HepG2 (cell line): ENCODE measurements at regions not wholly inside any gene's neighbourhood (a gene's known extent, or its start where the extent isn't known, plus 50 kb on each side); places are given as distances from the start of the nearest gene placed in this dataset.

Source experiments
- ATAC-seq: fragments of 200-7000 bp; cut with Tn5 transposase; 3 replicates; pipeline ENCODE4 v1.9.1; 2020; ENCODE audit warnings: mild to moderate bottlenecking, moderate library complexity
- BruUV-seq: library from RNA; stranded (reverse); fragments of 400-500 nt; replicated peaks from 2 replicates; lab custom pipeline; 2021; lab: Mats Ljungman, UMichigan
- CTCF ChIA-PET: fragments of 300-600 bp; formaldehyde crosslinking; extraction: SDS; loops from one replicate; lab custom pipeline; 2021; ENCODE audit warnings: low total read pairs, inconsistent platforms, low intra/inter-chr PET ratio; lab: Yijun Ruan, JAX
- POLR2A ChIA-PET: fragments of 350-600 bp; sonication (Branson Sonifier 250); formaldehyde crosslinking; loops from one replicate; lab custom pipeline; 2020; ENCODE audit warnings: antibody characterized with exemption, inconsistent platforms; lab: Yijun Ruan, JAX
- DNase-seq: peaks from one replicate; pipeline ENCODE4 v3.0.0-alpha.2; 2015; ENCODE audit warnings: low spot score
- FAIRE-seq: peaks from 3 replicates; lab custom pipeline; 2011; peaks lifted over from hg19 to GRCh38; lab: Jason Lieb, UNC
- H2AFZ ChIP-seq: one replicate; pipeline ENCODE4 v1.6.1; 2011; ENCODE audit warnings: low read length, inconsistent platforms
- H3K27ac ChIP-seq: fragments of 300-600 bp; 3 replicates; pipeline ENCODE4 v1.8.0; 2011; ENCODE audit warnings: mixed run types, mild to moderate bottlenecking, mixed read lengths, low read length, inconsistent platforms; ENCODE audit not compliant: insufficient read depth; ENCODE audit errors: extremely low read length
- H3K27me3 ChIP-seq, 2 experiments: fragments of 200-600 bp in 1 of 2; 2 replicates in 1 of 2; 3 replicates in 1 of 2; pipeline versions ENCODE4 v1.6.0 to v1.8.0; 2011; ENCODE audit warnings: low read length in 2 of 2, mild to moderate bottlenecking in 2 of 2, moderate library complexity in 2 of 2, inconsistent platforms in 1 of 2; ENCODE audit not compliant: insufficient read depth in 2 of 2, control insufficient read depth in 1 of 2
- H3K36me3 ChIP-seq, 2 experiments: fragments of 200-600 bp in 1 of 2; replicated peaks in 1 of 2; 2 replicates in 1 of 2; 3 replicates in 1 of 2; pipeline versions ENCODE4 v1.5.1 to v1.8.0; 2011; ENCODE audit warnings: low read length in 2 of 2, inconsistent platforms in 1 of 2; ENCODE audit not compliant: insufficient read depth in 2 of 2, control insufficient read depth in 1 of 2
- H3K4me1 ChIP-seq: 2 replicates; pipeline ENCODE4 v1.5.1; 2012; ENCODE audit warnings: low read length, inconsistent platforms; ENCODE audit not compliant: insufficient read depth
- H3K4me2 ChIP-seq: 2 replicates; pipeline ENCODE4 v1.6.0; 2011; ENCODE audit warnings: low read depth, low read length, inconsistent platforms
- H3K4me3 ChIP-seq, 3 experiments: fragments of 200-600 bp in 1 of 3; sonication (generic), shearing (Covaris generic) in 1 of 3; replicated peaks in 1 of 3; 2 replicates each; pipeline ENCODE4 v1.5.1; 2011 to 2016; ENCODE audit warnings: low read length in 3 of 3, inconsistent platforms in 2 of 3, low read depth in 2 of 3, mild to moderate bottlenecking in 2 of 3, control low read depth in 1 of 3, mixed read lengths in 1 of 3; ENCODE audit not compliant: insufficient read depth in 1 of 3
- H3K79me2 ChIP-seq: one replicate; pipeline ENCODE4 v1.6.1; 2011; ENCODE audit warnings: low read length, inconsistent platforms; ENCODE audit not compliant: insufficient read depth
- H3K9ac ChIP-seq: 2 replicates; pipeline ENCODE4 v1.6.0; 2011; ENCODE audit warnings: mild to moderate bottlenecking, low read depth, low read length, inconsistent platforms; ENCODE audit not compliant: insufficient read depth
- H3K9me3 ChIP-seq: 2 replicates; pipeline ENCODE4 v1.5.1; 2012; ENCODE audit warnings: mild to moderate bottlenecking, low read length
- H4K20me1 ChIP-seq: 2 replicates; pipeline ENCODE4 v1.6.0; 2011; ENCODE audit warnings: inconsistent platforms, mild to moderate bottlenecking, low read length, moderate library complexity; ENCODE audit not compliant: insufficient read depth
- SETDB1 ChIP-seq: sonication (generic); formaldehyde crosslinking; IDR thresholded peaks from 2 replicates; pipeline ENCODE4 v1.5.1; 2020; ENCODE audit warnings: missing genetic modification reagents, mild to moderate bottlenecking, borderline replicate concordance
- ZFX ChIP-seq: sonication (generic); formaldehyde crosslinking; IDR thresholded peaks from 2 replicates; pipeline ENCODE4 v1.4.0; 2020; ENCODE audit warnings: mild to moderate bottlenecking, low read depth, missing genetic modification reagents, moderate library complexity
- ZNF225 ChIP-seq: sonication (generic); formaldehyde crosslinking; IDR thresholded peaks from 2 replicates; pipeline ENCODE4 v1.4.0; 2020; ENCODE audit warnings: mild to moderate bottlenecking, missing genetic modification reagents
- ZNF557 ChIP-seq: sonication (generic); formaldehyde crosslinking; IDR thresholded peaks from 2 replicates; pipeline ENCODE4 v1.4.0; 2020; ENCODE audit warnings: missing genetic modification reagents
- WGBS: methylation state at CpG from one replicate; pipeline ENCODE4 v1.1.6; 2017; ENCODE audit warnings: low lambda C conversion rate; 5-methylcytosine and 5-hydroxymethylcytosine counted together
- in situ Hi-C: cut with HindIII; loops from 2 replicates; pipeline ENCODE4 v1.10.0; 2017; ENCODE audit warnings: low pct_unique_long_range_greater_than_20kb; ENCODE audit not compliant: extremely low pct_ligation_motif_present
- intact Hi-C: fragments of 100-400 bp; cut with micrococcal nuclease; formaldehyde crosslinking; loops from one replicate; pipeline ENCODE4 v1.10.0; 2022; ENCODE audit not compliant: unreplicated experiment

GRCh38 chr4:31647786-31648185 lies 927.6 kb downstream of the PCDH7 start:
- H3K9me3 ChIP-seq: peaks cover 5% of the 10 kb centered on the region; the same call in 1 of the 2 replicates
- DNase-seq: no peak
- H3K79me2 ChIP-seq: no peaks in the 10 kb centered on the region
- no peak overlapping the region for H2AFZ ChIP-seq
- H4K20me1 ChIP-seq: no peaks in the 10 kb centered on the region
- 0% methylated on average over 1 of the region's 1 CpG for WGBS
- H3K9ac ChIP-seq: no peak overlapping the region
- BruUV-seq: no TSS peak
- H3K36me3 ChIP-seq: no peaks in the 10 kb centered on the region
- H3K4me2 ChIP-seq: no peak overlapping the region
- no peak for TF ChIP-seq ZNF557 (CRISPR knock-in tag)
- ChIA-PET POLR2A (no interaction called here), CTCF (no interaction called here)
- no peak overlapping the region for H3K4me3 ChIP-seq
- in situ Hi-C loops (no loop called here), intact Hi-C loops (no loop called here)
- no peak for ATAC-seq
- no peak for FAIRE-seq
- H3K27me3 ChIP-seq: no peaks in the 10 kb centered on the region
- no peak overlapping the region for H3K27ac ChIP-seq
- H3K4me1 ChIP-seq: no peaks in the 10 kb centered on the region

DNA sequence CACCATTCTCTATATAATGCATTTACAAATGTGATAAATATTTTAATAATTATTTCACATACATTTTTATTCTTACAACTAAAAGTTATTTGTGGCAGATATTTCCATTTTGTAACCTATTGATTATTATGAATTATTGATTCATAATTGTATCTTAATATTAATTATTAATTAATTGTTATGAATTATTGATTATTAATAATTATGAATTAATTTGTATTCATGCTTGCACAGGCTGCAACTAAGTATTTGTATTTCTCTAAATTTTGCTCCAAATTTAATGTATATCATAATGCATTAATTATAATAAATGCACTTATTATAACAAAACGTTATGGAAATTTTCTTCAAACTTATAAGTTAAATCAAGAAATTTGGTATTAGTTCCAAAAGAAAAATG lies 929.7 kb downstream of the PCDH7 start:
- no TSS peak for BruUV-seq
- no peaks in the 10 kb centered on the region for H3K79me2 ChIP-seq
- H3K9me3 ChIP-seq: peaks cover 9% of the 10 kb centered on the region; the same call in 1 of the 2 replicates
- no peak overlapping the region for H3K4me2 ChIP-seq
- H2AFZ ChIP-seq: no peak overlapping the region
- no peak overlapping the region for H3K27ac ChIP-seq
- intact Hi-C loops: no loop called here
- ChIA-PET CTCF (no interaction called here), POLR2A (no interaction called here)
- no peak overlapping the region for H3K9ac ChIP-seq
- H3K4me1 ChIP-seq: no peaks in the 10 kb centered on the region
- no peak overlapping the region for H3K4me3 ChIP-seq
- in situ Hi-C loops: no loop called here
- TF ChIP-seq ZNF225 (no peak), ZFX (CRISPR knock-in tag) (no peak), SETDB1 (CRISPR knock-in tag) (no peak)
- ATAC-seq (no peak), FAIRE-seq (no peak), DNase-seq (no peak)
- H3K36me3 ChIP-seq: no peaks in the 10 kb centered on the region
- WGBS: 0% methylated on average over 1 of the region's 1 CpG
- H4K20me1 ChIP-seq: no peaks in the 10 kb centered on the region
- H3K27me3 ChIP-seq: no peaks in the 10 kb centered on the region
